Activated CD4-positive, alpha-beta T cell treated with anti-CD3 and anti-CD28 coated beads for 48 hours (primary cell): ENCODE measurements at regions not wholly inside any gene's neighbourhood (a gene's known extent, or its start where the extent isn't known, plus 50 kb on each side); places are given as distances from the start of the nearest gene placed in this dataset.

Experiments
- DNase-seq: peaks from one replicate; pipeline ENCODE4 v3.0.0-alpha.2; 2020

DNA sequence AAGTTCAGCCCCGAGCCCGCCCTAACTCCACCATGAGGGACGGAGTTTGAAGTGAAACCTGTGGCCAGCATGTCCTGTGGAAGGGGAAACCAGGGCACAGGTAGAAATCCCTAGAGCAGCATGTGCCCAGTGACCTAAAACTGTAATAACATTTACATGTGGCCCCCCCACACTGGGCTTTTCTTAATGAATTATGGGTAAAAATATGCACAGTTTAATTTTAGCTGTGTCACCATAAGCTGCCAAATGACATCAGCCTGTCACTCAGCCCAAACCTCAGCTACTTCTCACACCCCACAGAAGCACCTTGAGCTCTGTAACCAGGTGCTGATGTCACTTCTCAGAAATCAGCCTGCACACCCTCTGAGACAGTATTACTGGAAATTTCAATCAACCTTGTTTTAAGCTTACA lies 50.0 kb upstream of the SLC19A1 start:
- peak; percentile 82 for DNase-seq

DNA sequence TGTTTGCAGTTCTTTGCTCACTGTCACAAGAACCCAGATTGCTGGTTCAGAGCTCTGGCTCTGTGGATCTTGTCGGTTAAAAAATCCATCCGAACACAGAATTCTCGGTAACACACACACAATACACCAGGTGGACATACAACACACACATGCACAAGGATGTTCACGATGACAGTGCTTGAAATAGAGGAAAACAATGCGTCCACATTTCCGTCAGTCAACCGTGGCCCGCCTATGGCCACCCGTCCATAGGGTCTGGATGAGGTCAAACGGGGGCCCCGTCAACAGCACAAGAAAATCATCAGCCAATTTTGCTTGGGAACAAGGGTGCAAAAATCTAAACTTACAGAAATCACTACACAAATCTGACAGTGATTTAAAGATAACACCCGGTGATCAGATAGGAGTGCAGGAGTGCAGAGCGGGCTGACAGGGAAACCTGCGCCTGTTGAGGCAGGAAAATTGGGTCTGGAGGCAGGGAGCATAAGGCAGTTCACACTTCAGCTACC lies 50.4 kb upstream of the SLC19A1 start:
- DNase-seq, result no peak

DNA sequence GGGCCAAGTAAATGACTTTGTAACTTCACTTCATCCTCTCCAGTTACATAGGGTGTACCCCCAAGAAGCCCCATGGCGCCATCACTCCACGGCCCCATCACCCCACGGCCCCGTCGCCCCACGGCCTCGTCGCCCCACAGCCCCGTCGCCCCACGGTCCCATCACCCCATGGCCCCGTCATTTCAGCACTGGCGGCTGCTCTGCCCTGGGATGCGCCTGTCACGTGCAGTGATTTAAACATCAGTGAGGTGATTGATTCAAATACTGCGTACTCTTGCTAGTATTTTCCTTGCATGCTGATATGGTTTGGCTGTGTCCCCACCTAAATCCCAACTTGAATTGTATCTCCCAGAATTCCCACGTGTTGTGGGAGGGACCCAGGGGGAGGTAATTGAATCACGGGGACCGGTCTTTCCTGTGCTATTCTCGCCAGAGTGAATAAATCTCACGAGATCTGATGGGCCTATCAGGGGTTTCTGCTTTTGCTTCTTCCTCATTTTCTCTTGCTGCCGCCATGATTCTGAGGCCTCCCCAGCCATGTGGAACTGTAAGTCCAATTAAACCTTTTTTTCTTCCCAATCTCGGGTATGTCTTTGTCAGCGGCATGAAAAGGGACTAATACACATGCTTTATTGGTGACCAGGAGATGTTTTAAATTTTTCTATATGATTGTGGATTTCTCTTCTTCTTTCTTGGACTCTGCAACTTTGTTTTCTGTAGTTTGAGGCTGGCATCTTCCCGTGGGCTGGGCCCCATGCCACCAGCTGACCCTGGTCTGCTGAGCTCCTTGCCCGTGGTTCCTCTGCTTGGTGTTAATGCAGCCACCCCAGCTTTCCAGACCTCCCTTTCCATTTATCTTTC lies 50.1 kb upstream of the PCBP3 start:
- no peak for DNase-seq
